CD4-positive, alpha-beta T cell treated with Interleukin-21 for 1 hour (primary cell): ENCODE measurements at regions not wholly inside any gene's neighbourhood (a gene's known extent, or its start where the extent isn't known, plus 50 kb on each side); places are given as distances from the start of the nearest gene placed in this dataset.
"Not testable (repeated sequence)": the region's sequence is repeated elsewhere in the genome, so short reads cannot be mapped to it uniquely, and the experiment has no call there.

Source experiments
- DNase-seq: peaks from one replicate; pipeline ENCODE4 v3.0.0-alpha.2; 2020

DNA sequence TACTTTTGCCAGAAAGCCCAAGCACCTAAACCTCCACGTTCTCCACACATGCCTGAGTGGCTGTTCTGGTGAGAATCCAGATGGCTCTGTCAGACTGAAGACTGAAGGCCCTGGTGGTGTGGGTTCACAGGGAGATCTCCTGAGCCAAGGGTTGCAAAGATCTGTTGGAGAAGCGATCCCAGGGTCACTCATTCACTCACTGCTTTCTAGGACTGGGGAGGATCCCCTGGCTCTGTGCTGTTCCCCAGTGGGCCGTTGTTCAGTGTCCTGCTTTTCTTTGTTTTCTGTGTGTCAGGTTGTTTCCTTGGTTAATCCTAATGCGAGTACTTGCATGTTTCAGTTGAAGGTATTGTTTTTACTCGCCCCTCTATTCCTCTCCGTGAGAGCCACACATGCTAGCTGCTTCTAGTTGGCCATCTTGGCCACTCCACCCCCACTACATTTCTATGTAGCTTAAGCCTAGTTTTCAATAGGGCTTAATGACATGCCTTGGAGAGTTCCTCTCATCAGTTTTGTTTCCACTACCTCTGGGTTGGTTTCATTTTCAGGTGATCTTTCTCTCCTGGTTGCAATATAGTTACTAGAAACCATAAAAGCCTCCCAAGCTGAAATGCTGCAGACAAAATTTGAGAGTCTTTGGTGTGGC lies 144.5 kb upstream of the SLC38A2 start:
- DNase-seq, result no peak

DNA sequence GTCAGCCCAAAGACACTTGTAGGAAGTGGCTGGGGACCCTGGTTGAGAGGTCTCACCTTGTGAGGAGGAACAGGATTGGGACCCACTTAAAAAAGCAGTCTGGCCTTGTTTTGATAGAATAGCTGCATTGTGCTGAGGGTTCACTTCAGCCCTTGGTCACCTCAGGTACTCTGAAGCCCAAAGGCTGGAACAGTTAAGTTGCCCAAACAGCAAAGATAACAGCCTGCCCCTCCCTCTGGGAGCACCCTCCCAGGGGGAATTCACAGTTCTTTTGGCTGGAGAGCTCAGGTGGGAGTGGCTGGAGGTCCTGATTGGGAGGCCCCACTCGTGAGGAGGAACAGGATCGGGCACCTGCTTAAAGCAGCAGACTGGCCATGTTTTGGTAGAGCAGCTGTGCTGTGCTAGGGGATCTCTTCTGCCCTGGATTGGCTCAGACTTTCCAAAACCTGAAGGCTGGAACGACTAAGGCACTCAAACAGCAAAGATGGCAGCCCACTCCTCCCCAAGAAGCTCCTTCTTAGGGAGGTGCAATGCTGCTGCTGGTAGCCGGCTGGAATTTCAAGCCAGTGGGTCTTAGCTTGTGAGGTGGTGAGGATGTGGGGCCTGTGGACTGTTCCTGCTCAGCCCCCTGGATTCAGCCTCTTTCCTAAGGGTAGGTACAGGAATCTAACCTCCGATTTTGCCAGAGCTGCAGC lies 143.8 kb upstream of the SLC38A2 start:
- DNase-seq, result no peak

DNA sequence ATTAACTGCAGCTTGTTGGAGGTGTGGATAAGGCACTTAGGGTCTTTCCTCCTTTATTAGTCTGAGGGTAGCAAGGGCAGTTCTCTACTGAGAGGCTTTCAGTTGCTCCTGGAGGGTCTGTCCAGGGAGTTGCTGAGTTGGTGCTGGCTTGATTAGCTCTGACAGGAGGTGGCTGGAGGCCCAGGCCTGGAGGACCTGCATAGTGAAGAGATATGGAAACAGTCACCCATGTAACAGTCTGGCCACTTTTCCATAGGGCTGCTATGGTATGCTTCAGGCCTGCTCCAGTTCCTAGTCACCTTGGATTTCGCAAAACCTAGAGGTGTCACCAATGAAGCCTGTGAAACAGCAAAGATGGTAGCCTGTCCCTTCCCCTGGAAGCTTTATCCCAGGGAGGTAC lies 143.3 kb upstream of the SLC38A2 start:
- no peak for DNase-seq

DNA sequence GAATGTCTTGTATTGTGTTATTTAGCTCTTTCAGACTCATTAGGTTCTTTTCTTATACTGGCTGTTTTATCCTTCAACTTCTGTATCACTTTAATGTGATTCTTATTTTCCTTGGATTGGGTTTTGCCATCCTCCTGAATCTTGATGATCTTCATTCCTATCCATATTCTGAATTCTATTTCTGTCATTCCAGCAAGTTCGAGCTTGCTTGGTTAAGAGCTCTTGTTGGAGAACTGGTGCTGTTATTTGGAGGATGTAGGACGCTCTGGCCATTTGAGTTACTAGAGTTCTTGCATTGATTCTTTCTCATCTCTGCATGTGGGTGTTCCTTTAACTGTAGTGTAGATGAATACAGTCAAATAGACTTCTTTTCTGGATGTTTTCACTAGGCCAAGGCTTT lies 142.3 kb upstream of the SLC38A2 start:
- DNase-seq, result no peak

DNA sequence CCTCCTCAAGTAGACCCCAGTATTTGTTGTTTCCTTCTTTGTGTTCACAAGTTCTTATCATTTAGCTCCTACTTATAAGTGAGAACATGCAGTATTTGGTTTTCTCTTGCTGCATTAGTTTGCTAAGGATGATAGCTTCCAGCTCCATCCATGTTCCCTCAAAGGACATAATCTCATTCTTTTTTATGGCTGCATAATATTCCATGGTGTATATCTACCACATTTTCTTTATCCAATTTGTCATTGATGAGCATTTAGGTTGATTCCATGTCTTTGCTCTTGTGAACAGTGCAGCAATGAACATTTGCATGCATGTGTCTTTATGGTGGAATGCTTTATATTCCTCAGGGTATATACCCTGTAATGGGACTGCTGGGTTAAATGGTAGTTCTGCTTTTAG lies 137.7 kb upstream of the SLC38A2 start:
- not testable (repeated sequence) for DNase-seq

DNA sequence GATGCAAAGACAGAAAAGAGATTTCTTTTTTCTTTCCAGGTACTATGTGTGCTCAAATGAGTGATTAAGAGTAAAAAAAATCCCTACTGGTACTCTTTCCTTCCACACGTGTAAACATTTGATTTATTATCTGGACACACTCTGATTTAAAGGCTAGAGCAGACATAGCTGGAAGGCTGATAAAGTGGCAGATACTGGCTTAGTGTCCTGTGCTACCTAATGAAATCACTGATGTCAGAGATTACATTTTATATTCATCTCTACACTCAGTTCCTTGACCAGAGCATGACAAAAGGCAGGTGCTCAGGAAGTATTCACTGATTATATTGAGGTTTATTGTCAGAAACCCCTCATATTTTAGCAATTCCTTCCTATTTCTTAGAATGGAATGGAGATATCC lies 136.6 kb upstream of the SLC38A2 start:
- DNase-seq, result no peak

DNA sequence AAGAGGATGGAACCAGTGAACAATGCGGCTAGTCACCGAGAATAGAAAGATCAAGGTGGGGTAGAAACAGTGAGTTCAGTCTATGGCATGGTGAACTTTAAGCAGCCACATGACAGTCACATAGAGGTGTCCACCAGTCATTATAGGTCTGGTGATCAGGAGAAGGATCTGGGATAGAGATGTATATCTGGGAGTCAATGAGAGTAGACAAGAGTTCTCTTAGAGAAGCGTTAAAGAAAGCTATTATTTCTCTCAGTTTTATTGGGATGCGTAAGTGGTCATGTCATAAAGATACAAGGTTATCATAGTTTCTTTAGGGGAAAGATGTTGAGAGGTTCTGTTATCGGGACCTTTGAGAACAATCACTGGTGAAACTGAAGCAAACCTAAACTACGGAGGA lies 136.1 kb upstream of the SLC38A2 start:
- DNase-seq, result no peak

DNA sequence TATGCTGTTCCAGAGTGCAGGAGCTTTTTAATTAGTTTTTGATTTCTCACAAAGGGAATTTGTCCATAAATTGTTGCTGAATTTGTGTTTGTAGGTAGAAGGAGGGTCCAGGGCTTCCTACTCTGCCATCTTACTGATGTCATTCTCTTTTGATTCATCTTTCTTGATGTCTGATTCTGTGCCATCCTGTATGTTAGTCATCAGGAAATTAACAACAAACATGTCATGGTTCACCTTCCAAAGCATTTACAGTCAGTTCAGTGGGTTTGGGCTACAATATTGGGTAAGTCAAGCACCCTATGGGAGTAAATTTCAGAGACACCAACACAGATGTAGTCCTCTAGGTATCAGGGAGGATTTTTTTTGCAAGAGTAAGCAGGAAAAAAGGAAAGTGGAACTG lies 135.2 kb upstream of the SLC38A2 start:
- no peak for DNase-seq

DNA sequence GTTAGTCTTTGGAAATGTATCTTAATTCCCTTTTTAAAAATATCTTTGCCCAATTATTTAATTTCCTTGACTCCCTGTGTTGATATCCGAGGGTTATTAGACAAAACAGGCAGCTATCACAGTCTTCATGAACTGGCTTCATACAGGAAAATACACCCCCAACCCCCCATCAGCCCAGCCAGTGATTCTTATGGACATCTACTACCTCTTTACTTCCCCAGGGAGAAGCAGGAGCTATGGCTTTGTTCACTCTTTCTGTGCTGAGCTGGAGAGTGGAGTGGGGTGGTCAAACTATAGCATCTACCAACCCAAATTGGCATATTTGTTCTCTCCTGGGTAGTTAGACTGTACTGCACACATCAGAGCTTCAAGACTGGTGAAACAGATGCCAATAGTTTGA lies 134.4 kb upstream of the SLC38A2 start:
- no peak for DNase-seq

DNA sequence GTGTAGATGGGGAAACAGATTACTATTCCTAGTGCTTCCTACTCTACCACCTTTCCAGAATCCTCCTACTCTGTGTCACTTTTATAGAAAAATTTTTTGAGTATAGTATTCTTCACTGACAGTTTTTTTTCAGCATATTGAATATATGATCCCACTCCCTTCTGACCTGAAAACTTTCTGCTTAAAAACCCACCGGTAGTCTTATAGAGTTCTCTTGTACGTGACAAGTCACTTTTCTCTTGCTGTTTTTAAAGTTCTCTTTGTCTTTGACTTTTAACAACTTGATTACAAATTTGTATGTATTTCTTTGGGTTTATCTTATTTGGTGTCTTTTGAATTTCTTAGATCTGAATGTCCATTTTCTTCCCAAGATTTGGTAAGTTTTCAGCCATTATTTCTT lies 133.6 kb upstream of the SLC38A2 start:
- DNase-seq, result no peak

DNA sequence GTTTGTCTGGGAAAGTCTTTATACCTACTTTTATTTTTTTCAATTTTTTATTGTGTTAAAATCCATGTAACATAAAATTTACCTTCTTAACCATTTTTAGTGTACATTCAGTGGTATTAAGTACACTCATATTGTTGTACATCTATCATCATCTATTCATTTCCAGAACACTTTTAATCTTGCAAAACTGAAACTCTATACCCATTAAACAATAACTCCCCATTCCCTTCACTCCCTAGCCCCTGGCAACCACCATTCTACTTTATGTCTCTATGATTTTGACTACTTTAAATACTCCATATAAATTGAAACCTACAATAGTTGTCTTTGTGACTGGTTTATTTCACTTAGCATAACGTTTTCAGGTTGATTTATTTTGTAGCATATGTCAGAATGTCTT lies 131.9 kb upstream of the SLC38A2 start:
- DNase-seq, result no peak

DNA sequence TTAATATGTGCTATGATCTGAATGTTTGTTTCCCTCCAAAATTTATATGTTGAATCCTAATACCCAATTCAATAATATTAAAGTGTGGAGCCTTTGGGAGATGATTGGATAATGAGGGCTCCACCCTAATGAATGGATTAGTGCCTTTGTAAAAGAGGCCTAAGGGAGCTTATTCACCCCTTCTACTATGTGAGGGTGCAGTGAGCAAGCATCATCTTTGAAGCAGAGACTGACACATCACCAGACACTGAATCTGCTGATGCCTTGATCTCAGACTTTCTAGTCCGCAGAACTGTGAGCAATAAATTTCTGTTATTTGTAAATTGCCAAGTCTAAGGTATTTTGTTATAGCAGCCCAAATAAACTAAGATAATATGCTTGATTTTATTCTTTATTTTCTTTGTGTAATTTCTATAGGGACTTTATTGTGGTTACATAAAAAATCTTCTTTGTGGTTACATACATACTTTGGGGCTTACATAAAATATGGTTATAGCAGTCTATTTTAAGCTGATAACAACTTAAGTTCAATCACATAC lies 131.1 kb upstream of the SLC38A2 start:
- no peak for DNase-seq

DNA sequence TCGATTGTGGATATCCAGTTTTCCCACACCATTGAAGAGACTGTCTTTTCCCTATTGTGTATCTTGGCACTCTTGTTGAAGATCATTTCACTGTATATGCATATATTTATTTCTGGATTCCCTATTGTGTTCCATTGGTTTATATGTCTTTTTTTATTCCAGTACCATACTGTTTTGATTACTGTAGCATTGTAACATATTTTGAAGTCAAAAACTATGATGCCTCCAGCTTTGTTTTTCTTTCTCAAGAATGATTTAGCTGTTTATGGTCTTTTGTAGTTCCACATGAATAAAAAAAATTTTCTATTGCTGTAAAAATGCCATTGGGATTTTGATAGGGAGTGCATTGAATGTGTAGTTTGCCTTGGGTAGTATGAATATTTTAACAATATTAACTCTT lies 128.1 kb upstream of the SLC38A2 start:
- DNase-seq, result no peak

DNA sequence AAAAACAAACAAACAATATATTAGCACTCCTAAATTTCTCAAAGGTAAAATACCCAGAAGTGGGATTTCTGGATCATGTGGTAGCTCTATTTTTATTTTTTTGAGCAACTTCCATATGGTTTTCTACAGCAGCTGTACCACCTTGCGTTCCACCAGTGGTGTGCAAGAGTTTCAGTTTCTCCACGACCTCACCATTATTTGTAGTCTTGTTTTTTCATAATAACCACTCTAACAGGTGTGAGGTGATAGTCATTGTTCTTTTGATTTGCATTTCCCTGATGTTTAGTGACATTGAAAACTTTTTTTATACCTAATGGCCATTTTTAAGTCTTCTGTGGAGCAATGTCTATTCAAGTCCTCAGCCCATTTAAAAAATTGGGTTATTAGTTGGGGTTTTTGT lies 127.3 kb upstream of the SLC38A2 start:
- DNase-seq, result no peak

DNA sequence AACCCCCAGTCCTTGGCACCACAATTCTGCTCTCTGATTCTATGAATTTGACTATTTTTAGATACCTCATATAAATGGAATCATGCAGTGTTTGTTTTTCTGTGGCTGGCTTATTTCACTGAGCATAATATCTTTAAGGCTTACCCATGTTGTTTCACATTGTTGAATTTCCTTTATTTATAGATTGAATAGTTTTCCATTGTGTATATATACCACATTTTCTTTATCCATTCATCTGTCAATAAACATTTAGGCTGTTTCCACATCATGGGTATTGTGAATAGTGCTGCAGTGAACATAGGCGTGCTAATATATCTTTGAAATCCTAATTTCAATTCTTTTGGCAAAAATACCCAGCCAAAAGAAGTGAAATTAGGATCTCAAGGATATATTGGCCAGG lies 126.7 kb upstream of the SLC38A2 start:
- no peak for DNase-seq

DNA sequence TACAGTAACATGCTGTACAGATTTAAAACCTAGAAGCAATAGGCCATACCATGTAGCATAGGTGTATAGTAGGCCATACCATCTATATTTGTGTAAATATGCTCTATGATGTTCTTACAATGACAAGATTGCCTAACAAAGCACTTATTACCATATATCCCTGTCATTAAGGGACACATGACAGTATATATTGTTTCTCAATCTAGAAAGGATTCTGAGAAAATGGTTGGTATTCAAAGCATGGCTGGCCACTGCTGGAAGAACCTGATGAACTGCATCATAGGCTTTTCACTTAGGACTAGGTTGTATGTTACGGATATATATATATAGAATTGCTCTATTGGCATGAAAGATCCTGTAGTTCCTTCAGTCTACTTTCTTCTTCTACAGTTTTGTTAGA lies 125.2 kb upstream of the SLC38A2 start:
- DNase-seq, result no peak

DNA sequence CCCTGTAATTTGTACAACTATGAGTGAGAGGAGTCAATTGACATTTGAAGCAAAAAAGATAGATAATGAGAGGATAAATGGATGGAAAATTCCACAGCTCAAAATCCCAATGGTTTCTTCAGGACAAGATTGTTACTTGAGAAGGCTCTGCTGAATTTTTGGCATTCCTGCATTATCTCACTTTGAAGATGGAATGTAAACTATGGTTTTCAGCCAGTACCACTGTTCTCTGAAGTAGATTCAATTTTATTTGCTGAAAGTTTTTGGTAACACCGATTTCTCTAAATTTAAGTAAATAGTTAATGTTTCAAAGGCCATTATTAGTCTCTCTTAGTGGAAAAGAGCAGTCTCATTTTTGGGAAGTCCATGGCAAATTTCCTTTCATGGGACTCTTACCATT lies 121.9 kb upstream of the SLC38A2 start:
- no peak for DNase-seq

DNA sequence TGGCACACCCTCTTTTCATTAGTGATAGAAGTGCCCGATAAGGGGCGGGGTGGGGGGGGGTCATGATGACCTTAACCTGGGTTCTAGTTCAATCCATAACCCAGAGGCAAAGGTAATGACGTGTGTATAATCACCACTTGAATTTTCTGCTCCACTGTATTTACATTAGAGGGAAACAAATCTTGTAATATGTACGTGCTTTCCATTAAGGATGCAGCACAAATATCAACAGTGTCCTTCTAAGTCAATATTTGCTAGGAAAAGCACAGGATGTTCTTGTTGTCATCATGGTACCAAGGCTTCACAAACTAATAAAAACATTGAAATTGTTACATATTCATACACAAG lies 121.2 kb upstream of the SLC38A2 start:
- no peak for DNase-seq

DNA sequence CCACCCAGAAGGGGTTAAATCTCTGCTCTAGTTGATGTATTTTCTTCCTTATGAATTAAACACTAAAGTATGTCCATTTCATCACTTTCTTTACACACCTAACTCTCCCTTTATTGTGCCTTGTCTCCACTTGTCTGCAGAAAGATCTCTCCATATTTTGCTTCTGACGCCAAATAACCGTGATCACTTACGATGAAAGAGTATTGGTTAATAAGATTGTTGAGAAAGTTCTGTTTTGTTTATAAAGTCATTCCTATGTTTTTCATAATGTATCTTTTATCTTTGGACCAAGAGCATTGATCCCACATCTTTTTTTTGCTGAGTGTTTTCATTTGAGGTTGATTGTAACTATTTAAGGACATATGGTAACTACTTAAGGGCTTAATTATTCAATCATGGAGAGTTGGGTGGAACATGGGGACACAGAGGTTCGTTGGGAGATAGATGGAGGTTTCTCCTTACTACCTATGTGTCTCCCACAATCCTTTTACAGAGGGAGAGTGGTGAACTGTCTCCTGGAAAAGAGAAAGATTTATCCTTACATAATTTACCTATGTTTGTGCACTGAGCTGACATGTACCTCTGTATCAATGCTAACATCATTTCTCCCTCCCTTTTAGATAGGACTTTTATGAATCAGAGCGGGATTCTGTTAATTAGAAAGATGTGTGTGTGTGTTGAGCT lies 120.7 kb upstream of the SLC38A2 start:
- DNase-seq, result no peak

DNA sequence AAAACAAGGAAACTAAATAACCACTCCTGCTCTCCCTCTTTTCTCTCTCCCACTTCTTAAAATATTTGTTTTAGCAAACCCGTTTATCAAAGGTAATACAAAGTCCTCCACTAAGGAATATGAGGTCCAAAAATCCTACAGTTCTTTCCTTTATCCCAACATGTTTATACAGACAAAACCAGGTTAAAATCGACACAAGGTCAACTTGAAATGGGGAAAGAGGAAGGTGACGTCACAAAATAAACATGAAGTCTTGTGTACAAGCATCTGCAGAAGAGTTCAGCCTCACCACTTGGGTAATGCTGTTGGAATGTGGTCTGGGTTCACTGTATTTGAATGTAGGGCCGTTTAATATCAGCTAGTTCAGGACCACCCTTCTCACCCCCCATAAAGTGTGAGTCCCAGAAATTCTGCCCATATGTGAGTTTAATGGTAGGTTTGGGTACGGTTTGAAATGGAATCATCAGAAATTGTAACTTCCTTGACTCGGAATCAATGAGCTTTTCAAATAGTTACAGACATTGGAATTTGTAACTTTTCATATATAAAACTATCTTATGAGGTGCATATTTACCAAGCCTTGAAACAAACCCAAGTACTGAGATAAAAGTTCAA lies 120.0 kb upstream of the SLC38A2 start:
- no peak for DNase-seq

DNA sequence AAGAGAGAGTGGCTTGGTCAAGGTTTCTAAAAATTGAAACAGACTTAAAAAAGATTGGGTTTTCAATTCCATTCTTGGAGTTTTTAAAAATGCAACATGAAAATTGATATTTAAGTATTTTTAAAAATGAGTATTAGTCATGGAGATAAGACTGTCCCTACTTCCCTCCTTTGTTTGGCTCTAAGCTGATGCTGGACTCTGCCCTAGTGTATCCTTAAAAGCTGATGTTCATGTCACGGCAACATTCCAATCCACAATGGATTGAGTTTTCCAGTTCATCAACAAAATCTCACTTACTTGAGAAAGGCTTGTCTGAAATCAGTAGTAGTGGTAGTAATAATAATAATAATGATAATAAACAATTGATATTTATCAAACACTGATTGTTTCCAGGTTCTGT lies 119.0 kb upstream of the SLC38A2 start:
- DNase-seq, result no peak

DNA sequence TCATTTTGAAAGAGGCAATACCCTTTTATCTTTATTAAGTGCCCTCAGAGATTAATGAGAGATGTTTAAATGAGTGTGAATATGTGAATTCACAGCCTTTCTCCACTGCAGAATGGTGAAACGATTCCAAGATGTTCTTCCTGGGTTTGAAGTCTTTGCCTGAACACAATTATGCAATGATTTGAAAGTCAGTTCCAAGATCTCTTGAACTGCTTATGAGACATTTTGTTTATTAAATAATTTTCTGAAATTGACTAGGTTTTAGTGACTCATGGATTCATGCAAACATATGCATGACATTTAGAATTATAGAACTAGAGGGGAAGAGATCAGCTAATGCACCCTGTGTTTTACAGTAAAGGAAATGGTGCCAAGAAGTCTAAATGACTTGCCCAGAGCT lies 118.1 kb upstream of the SLC38A2 start:
- DNase-seq, result no peak

DNA sequence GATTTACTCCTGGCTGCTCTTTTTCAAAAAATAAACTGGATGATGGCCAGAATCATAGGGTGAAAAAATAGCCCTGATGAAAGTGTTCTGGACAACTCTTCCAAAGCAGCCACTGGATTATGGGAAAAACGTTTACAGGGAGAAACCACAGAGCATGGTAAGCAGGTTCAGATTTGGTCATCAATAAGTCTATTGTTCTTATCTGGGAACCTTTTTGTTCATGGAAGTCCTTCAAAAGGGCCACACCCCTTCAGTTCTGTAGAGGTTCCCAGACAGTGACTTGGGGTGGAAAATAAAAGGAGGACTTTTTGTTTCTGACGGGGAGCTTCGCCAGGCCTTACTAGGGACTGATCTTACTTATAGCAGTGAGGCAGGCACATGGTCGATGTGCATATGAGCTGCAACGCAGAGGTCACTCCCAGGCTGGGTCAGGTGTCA lies 117.4 kb upstream of the SLC38A2 start:
- no peak for DNase-seq

DNA sequence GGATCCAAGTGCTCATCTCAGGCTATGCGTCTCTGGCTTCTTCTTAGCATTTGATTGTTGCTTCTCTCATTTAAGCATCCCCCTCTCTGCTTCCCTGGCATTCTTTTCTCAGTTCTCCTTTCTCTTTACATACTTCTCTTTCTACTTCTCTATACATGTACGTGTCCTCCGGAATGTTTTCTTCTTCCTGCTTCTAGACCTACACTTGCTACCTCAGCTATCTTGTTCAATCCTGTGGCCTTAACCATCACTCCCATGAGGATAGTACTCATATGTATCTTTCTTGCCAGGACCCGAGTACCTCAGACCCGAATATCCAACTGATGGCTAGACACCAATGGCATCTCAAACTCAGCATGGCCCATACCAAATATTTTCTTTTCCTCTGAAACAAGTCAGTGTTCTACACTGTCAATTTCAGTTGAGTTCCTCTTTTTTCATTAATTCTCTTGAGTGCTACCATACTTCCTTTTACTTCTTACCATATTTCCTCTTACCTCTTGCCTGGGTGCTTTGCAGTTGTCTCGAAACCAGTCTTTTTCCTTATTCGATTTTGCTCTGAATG lies 115.1 kb upstream of the SLC38A2 start:
- DNase-seq, result no peak
